Activated CD8-positive, alpha-beta T cell treated with anti-CD3 and anti-CD28 coated beads for 36 hours (primary cell): ENCODE measurements at regions not wholly inside any gene's neighbourhood (a gene's known extent, or its start where the extent isn't known, plus 50 kb on each side); places are given as distances from the start of the nearest gene placed in this dataset.

Experiments
- ATAC-seq: fragments of 200-7000 bp; cut with Tn5 transposase; one replicate; pipeline ENCODE4 v1.10.0; 2021; ENCODE audit warnings: mild to moderate bottlenecking, moderate library complexity
- CTCF ChIA-PET: fragments of 350-600 bp; sonication (Branson Sonifier 250); formaldehyde crosslinking; loops from one replicate; lab custom pipeline; 2021; ENCODE audit warnings: antibody characterized with exemption; lab: Charles Lee
- POLR2A ChIA-PET: fragments of 350-600 bp; sonication (Branson Sonifier 250); formaldehyde crosslinking; loops from one replicate; lab custom pipeline; 2021; ENCODE audit warnings: antibody characterized with exemption; lab: Charles Lee
- DNase-seq: peaks from one replicate; pipeline ENCODE4 v3.0.0-alpha.2; 2020
- H3K27ac Mint-ChIP-seq: one replicate; pipeline ENCODE4 v1.8.0; 2021; ENCODE audit warnings: mild to moderate bottlenecking, mixed read lengths
- H3K27me3 Mint-ChIP-seq: one replicate; pipeline ENCODE4 v1.8.0; 2021; ENCODE audit warnings: mixed read lengths
- H3K36me3 Mint-ChIP-seq: one replicate; pipeline ENCODE4 v1.8.0; 2021; ENCODE audit warnings: low read depth, mixed read lengths
- H3K4me1 Mint-ChIP-seq: one replicate; pipeline ENCODE4 v1.8.0; 2021; ENCODE audit warnings: low read depth, mixed read lengths
- H3K4me3 Mint-ChIP-seq: one replicate; pipeline ENCODE4 v1.8.0; 2021; ENCODE audit warnings: mild to moderate bottlenecking, moderate library complexity, mixed read lengths
- H3K9me3 Mint-ChIP-seq: one replicate; pipeline ENCODE4 v1.8.0; 2021; ENCODE audit warnings: mixed read lengths
- CTCF ChIP-seq: fragments of 200-600 bp; IDR thresholded peaks from one replicate; pipeline ENCODE4 v1.8.0; 2022; ENCODE audit warnings: antibody characterized with exemption, mild to moderate bottlenecking
- intact Hi-C: fragments of 100-400 bp; cut with micrococcal nuclease; formaldehyde crosslinking; loops from one replicate; pipeline ENCODE4 v1.10.0; 2022

GRCh38 chr5:3122985-3123762 lies 371.7 kb upstream of the IRX2 start:
- H3K27ac Mint-ChIP-seq: no peak overlapping the region
- ChIA-PET CTCF (no interaction called here), POLR2A (no interaction called here)
- no peak for DNase-seq
- H3K4me3 Mint-ChIP-seq: no peak overlapping the region
- ATAC-seq: no peak
- peaks cover 30% of the 10 kb centered on the region for H3K27me3 Mint-ChIP-seq
- H3K9me3 Mint-ChIP-seq: no peaks in the 10 kb centered on the region
- H3K36me3 Mint-ChIP-seq: no peaks in the 10 kb centered on the region
- H3K4me1 Mint-ChIP-seq: no peaks in the 10 kb centered on the region
- intact Hi-C loops: no loop called here
- no peak for TF ChIP-seq CTCF

- Mint-ChIP-seq H3K4me3 (no peak overlapping the region), H3K9me3 (no peaks in the 10 kb centered on the region), H3K36me3 (no peaks in the 10 kb centered on the region), H3K4me1 (no peaks in the 10 kb centered on the region), H3K27me3 (peaks cover 38% of the 10 kb centered on the region), H3K27ac (no peak overlapping the region)
- DNase-seq (no peak), ATAC-seq (no peak)
- intact Hi-C loops: no loop called here
- no peak for TF ChIP-seq CTCF
- ChIA-PET CTCF (no interaction called here), POLR2A (no interaction called here)
Observed at GRCh38 chr5:3122216-3122615, 370.7 kb upstream of the IRX2 start.

GRCh38 chr5:3121813-3122212 lies 370.3 kb upstream of the IRX2 start:
- intact Hi-C loops: no loop called here
- ATAC-seq (no peak), DNase-seq (no peak)
- H3K4me3 Mint-ChIP-seq: no peak overlapping the region
- no peak overlapping the region for H3K27ac Mint-ChIP-seq
- H3K4me1 Mint-ChIP-seq: no peaks in the 10 kb centered on the region
- peaks cover 42% of the 10 kb centered on the region for H3K27me3 Mint-ChIP-seq
- H3K9me3 Mint-ChIP-seq: no peaks in the 10 kb centered on the region
- ChIA-PET CTCF (no interaction called here), POLR2A (no interaction called here)
- TF ChIP-seq CTCF: no peak
- no peaks in the 10 kb centered on the region for H3K36me3 Mint-ChIP-seq

- intact Hi-C loops: no loop called here
- Mint-ChIP-seq H3K36me3 (no peaks in the 10 kb centered on the region), H3K27me3 (peaks cover 52% of the 10 kb centered on the region), H3K4me3 (no peak overlapping the region), H3K27ac (no peak overlapping the region), H3K4me1 (no peaks in the 10 kb centered on the region), H3K9me3 (no peaks in the 10 kb centered on the region)
- TF ChIP-seq CTCF: no peak
- ChIA-PET POLR2A (no interaction called here), CTCF (no interaction called here)
- ATAC-seq (no peak), DNase-seq (no peak)
Observed at GRCh38 chr5:3120028-3120427, 368.6 kb upstream of the IRX2 start.

GRCh38 chr5:3119435-3119834 lies 368.0 kb upstream of the IRX2 start:
- intact Hi-C loops: no loop called here
- no peak for TF ChIP-seq CTCF
- H3K4me3 Mint-ChIP-seq: no peak overlapping the region
- no peaks in the 10 kb centered on the region for H3K36me3 Mint-ChIP-seq
- H3K27me3 Mint-ChIP-seq: peaks cover 54% of the 10 kb centered on the region
- DNase-seq (no peak), ATAC-seq (no peak)
- no peaks in the 10 kb centered on the region for H3K9me3 Mint-ChIP-seq
- POLR2A ChIA-PET: no interaction called here
- no peaks in the 10 kb centered on the region for H3K4me1 Mint-ChIP-seq
- CTCF ChIA-PET: no interaction called here
- no peak overlapping the region for H3K27ac Mint-ChIP-seq
